ENCODE measurements at regions not wholly inside any gene's neighbourhood (a gene's known extent, or its start where the extent isn't known, plus 50 kb on each side); places are given as distances from the start of the nearest gene placed in this dataset.

DNA sequence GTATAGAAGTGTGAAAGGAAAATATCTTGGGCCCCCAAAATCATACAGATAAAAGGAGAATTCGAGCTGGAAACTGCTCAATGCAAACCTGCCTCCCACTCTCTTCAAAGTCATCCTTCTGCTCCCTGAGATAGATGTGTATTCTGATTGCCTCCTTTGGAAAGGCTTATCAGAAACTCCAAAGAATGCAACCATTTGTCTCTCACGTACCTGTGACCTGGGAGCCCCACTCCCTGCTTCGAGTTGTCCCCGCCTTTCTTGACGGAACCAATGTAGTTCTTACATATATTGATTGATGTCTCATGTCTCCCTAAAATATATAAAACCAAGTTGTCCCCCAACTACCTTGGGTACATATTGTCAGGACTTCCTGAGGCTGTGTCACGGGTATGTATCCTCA, 163.8 kb downstream of the DIRAS2 start:
- Mint-ChIP-seq H3K9me3 (ENCODE audit: unreplicated experiment) (no peaks in the 10 kb centered on the region), H3K4me3 (ENCODE audit: unreplicated experiment) (no peak overlapping the region), H3K27me3 (ENCODE audit: unreplicated experiment) (no peaks in the 10 kb centered on the region), H3K4me1 (ENCODE audit: unreplicated experiment) (no peaks in the 10 kb centered on the region), H3K36me3 (ENCODE audit: low read depth, unreplicated experiment) (no peaks in the 10 kb centered on the region), H3K27ac (ENCODE audit: unreplicated experiment) (no peak overlapping the region)
- TF ChIP-seq CTCF (IDR thresholded peaks at IDR 0.05; ENCODE audit: unreplicated experiment): no peak
- DNase-seq (ENCODE audit: low spot score): no peak

- Mint-ChIP-seq H3K4me1 (ENCODE audit: unreplicated experiment) (no peaks in the 10 kb centered on the region), H3K9me3 (ENCODE audit: unreplicated experiment) (no peaks in the 10 kb centered on the region), H3K27me3 (ENCODE audit: unreplicated experiment) (no peaks in the 10 kb centered on the region), H3K4me3 (ENCODE audit: unreplicated experiment) (no peak overlapping the region), H3K36me3 (ENCODE audit: low read depth, unreplicated experiment) (no peaks in the 10 kb centered on the region), H3K27ac (ENCODE audit: unreplicated experiment) (no peak overlapping the region)
- no peak for TF ChIP-seq CTCF (IDR thresholded peaks at IDR 0.05; ENCODE audit: unreplicated experiment)
- DNase-seq (ENCODE audit: low spot score): no peak
Measured at GRCh38 chr9:90485028-90485427, 157.6 kb downstream of the DIRAS2 start.

DNA sequence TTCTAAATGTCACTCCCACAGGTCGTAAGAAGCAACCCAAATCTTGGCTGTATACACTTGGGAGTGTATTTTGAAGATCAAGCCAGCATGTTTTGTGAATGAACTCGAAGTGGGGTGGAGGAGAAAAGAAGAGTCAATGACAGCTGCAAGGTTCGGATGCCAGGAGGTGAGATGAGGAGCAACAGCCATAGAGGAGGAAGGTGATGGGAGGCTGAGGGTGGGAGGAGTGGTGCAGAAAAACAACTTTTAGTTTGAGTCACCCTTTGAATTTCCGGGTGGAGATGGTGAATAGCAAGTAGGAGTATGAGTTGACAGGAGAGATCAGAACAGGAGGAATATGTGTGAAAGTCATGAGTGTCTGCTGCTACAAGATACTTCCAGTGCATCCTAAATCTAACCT, 153.6 kb downstream of the DIRAS2 start:
- no peak for TF ChIP-seq CTCF (IDR thresholded peaks at IDR 0.05; ENCODE audit: unreplicated experiment)
- no peaks in the 10 kb centered on the region for H3K4me1 Mint-ChIP-seq (ENCODE audit: unreplicated experiment)

DNA sequence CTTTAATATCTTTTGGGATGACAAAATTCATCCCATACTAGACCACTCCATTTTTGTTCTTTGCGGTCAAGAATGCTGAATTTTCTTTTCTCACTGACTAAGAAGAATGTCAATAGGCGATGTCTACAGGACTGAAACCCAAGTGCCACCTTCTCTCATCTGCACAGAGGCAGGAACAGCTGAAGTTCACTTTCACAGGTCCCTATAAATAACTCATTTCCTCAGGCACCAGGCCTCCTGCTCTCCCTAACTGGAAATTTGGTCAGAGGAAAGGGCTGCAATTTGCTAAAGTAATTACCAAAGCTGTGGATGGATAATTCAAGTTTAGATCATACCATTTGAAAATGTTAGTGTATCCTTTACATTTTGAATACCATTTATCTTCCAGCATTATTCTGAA, 142.9 kb downstream of the DIRAS2 start:
- no peak overlapping the region for H3K4me3 Mint-ChIP-seq (ENCODE audit: unreplicated experiment)
- peaks cover 4% of the 10 kb centered on the region for H3K27me3 Mint-ChIP-seq (ENCODE audit: unreplicated experiment)
- H3K36me3 Mint-ChIP-seq (ENCODE audit: low read depth, unreplicated experiment): no peaks in the 10 kb centered on the region
- H3K27ac Mint-ChIP-seq (ENCODE audit: unreplicated experiment): no peak overlapping the region
- no peaks in the 10 kb centered on the region for H3K9me3 Mint-ChIP-seq (ENCODE audit: unreplicated experiment)
- peaks cover 2% of the 10 kb centered on the region for H3K4me1 Mint-ChIP-seq (ENCODE audit: unreplicated experiment)
- no peak for DNase-seq (ENCODE audit: low spot score)
- TF ChIP-seq CTCF (IDR thresholded peaks at IDR 0.05; ENCODE audit: unreplicated experiment): no peak

More for the DNA sequence above, 153.6 kb downstream of the DIRAS2 start:
- H3K9me3 Mint-ChIP-seq (ENCODE audit: unreplicated experiment): no peaks in the 10 kb centered on the region
- H3K27me3 Mint-ChIP-seq (ENCODE audit: unreplicated experiment): no peaks in the 10 kb centered on the region
- H3K27ac Mint-ChIP-seq (ENCODE audit: unreplicated experiment): no peak overlapping the region
- H3K4me3 Mint-ChIP-seq (ENCODE audit: unreplicated experiment): no peak overlapping the region
- no peak for DNase-seq (ENCODE audit: low spot score)
- no peaks in the 10 kb centered on the region for H3K36me3 Mint-ChIP-seq (ENCODE audit: low read depth, unreplicated experiment)

DNA sequence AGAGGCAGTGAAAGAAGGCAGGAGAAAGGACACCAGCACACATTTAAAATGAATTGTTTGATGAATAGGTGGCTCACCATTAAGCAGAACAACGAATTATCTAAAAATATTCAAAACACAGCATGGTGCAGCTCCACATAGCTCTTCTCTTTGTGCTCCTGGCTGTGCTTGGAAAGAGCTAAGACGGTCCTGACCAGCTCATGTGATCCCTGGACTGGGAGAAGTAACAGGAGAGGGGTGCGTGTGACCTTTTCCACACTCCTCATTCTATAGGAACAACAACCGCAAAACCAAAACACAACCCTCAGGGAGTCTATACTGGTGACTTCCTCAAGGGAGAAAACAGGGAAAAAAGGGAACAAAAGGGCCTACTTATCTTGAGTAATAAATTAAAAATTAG, 140.5 kb downstream of the DIRAS2 start:
- no peak for DNase-seq (ENCODE audit: low spot score)
- Mint-ChIP-seq H3K36me3 (ENCODE audit: low read depth, unreplicated experiment) (no peaks in the 10 kb centered on the region), H3K9me3 (ENCODE audit: unreplicated experiment) (no peaks in the 10 kb centered on the region), H3K27me3 (ENCODE audit: unreplicated experiment) (no peaks in the 10 kb centered on the region), H3K4me3 (ENCODE audit: unreplicated experiment) (no peak overlapping the region), H3K27ac (ENCODE audit: unreplicated experiment) (no peak overlapping the region), H3K4me1 (ENCODE audit: unreplicated experiment) (peaks cover 2% of the 10 kb centered on the region)
- no peak for TF ChIP-seq CTCF (IDR thresholded peaks at IDR 0.05; ENCODE audit: unreplicated experiment)

All from endothelial cell (in vitro differentiated cells).